ENCODE measurements at regions not wholly inside any gene's neighbourhood (a gene's known extent, or its start where the extent isn't known, plus 50 kb on each side); places are given as distances from the start of the nearest gene placed in this dataset.
"Not testable (repeated sequence)": the region's sequence is repeated elsewhere in the genome, so short reads cannot be mapped to it uniquely, and the experiment has no call there.

GRCh38 chr12:47340411-47341015 lies 260.8 kb upstream of the AMIGO2 start:
- no peak for DNase-seq

- no peak for DNase-seq
Measured at GRCh38 chr12:47337581-47337980, 257.8 kb upstream of the AMIGO2 start.

DNA sequence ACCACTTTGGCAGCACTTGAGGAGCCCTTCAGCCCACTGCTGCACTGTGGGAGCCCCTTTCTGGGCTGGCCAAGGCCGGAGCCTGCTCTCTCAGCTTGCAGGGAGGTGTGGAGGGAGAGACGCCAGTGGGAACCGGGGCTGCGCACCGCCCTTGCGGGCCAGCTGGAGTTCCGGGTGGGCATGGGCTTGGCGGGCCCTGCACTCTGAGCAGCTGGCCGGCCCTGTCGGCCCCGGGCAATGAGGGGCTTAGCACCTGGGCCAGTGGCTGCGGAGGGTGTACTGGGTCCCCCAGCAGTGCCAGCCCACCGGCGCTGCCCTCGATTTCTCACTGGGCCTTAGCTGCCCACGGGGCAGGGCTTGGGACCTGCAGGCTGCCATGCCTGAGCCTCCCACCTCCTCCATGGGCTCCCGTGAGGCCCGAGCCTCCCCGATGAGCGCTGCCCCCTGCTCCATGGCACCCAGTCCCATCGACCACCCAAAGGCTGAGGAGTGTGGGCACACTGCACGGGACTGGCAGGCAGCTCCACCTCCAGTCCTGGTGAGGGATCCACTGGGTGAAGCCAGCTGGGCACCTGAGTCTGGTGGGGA lies 253.6 kb upstream of the AMIGO2 start:
- DNase-seq: not testable (repeated sequence)

DNA sequence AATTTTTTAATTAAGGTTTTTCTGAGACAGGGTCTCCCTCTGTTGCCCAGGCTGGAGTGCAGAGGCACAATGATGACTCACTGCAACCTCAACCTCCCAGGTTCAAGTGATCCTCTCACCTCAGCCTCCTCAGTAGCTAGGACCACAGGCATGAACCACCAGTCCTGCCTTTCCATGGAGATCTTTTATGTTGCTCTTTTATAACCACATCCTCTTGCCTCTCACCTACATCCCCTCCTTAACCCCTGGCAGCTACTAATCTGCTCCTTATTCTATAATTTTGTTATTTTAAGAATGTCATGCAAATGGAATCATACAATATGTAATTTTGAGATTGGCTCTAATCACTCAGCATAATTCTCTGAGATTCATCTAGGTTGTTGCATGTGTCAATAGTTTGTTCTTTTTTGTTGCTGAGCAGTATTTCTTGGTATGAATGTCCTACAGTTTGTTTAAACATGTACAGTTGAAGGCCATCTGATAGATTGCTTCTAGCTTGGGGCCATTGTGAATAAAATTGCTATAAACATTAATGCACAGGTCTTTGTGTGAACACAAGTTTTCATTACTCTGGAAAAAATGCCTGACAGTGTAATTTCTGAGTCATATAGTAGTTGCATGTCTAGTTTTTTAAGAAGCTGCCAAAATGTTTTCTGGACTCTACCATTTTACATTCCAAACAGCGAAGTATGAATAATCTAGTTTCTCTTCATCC lies 249.2 kb upstream of the AMIGO2 start:
- DNase-seq: no peak

- no peak for DNase-seq
Measured at GRCh38 chr12:47326190-47326589, 246.4 kb upstream of the AMIGO2 start.

- DNase-seq: no peak
Measured at GRCh38 chr12:47323802-47324201, 244.0 kb upstream of the AMIGO2 start.

DNA sequence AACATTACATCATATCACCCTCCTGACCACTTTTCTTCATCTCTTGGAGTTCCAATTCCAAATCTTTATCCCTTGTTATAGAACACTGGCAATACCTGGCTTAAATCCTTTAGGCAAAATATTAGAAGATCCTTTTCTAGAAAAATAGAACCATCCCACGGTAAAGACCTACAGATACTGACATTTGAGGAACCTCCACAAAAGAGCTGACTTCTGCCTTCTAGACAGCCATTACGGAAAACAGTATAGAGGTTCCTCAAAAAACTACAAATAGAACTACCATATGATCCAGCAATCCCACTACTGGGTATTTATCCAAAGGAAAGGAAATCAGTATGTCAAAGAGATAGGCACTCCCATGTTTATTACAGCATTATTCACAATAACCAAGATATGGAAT lies 241.7 kb upstream of the AMIGO2 start:
- no peak for DNase-seq

DNA sequence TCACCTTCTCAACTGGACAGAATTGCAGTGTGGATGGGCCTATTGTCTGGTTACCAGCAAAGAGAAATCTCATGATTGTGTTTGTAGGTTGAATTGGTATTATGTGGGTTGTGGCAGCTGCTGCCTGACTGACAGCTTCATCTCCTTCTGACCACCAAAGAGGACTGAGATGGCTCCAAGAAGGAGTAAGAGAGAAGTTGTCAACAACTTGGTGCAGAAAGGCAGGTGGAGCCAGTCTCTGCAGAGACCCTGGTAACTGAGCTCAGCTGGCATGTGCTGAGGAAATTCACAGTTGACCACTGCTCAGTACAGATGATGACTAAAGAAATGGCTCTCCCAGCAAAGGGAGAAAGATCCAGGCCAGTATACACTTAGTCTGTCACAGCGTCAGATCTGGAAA lies 240.0 kb upstream of the AMIGO2 start:
- DNase-seq: no peak

DNA sequence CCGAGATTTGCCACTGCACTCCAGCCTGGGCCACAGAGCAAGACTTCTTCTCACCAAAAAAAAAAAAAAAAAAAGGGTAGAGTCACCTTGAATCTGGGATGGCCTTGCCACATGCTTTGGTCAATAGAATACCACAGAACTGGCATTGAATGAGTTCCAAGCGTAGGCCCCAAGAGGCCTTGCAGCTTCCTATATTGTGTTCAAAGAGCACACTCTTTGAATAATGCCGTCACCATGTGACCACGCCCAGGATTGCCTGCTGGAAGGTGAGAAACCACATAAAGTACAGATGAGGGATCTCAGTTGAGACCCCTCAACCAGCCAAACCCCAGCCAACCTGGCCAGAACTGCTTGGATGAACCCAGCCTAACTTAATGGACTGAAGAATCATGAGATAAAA lies 239.2 kb upstream of the AMIGO2 start:
- no peak for DNase-seq

- peak; percentile 10 for DNase-seq
Measured at GRCh38 chr12:47317175-47317915, 237.6 kb upstream of the AMIGO2 start.

- DNase-seq: no peak
Measured at GRCh38 chr12:47316609-47317049, 236.9 kb upstream of the AMIGO2 start.

GRCh38 chr12:47314996-47315395 lies 235.2 kb upstream of the AMIGO2 start:
- DNase-seq: no peak

DNA sequence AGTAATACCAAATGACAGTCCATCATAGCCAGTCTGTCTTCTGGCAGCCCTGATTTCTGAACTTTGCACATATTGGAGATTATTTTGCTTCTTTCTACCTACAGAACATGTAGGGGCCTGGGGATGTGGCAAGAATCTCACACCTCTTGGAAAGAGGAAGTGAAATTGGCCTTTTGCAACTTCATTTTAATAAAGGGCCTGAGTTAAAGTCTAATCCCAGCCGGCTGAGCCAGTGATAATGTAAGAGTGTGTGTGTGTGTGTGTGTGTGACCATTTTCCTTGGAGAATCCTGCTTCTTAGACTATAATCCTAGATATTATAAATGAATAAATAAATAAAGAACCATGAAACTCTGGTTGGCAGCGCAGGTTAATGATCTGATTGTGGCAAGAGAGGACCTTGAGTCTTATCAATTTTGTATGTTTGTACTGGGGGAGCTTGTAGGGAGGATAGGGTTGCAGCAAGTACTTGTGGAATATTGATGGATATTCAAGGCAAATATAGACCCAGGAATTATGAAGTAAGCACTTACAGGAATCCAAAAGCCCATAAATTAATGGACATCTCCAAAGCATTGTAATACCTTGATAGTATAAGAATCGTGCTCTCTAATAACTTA lies 233.2 kb upstream of the AMIGO2 start:
- DNase-seq: no peak

GRCh38 chr12:47312147-47312546 lies 232.4 kb upstream of the AMIGO2 start:
- DNase-seq: no peak

GRCh38 chr12:47311568-47311967 lies 231.8 kb upstream of the AMIGO2 start:
- DNase-seq: no peak

- no peak for DNase-seq
Measured at GRCh38 chr12:47311010-47311409, 231.3 kb upstream of the AMIGO2 start.

GRCh38 chr12:47308672-47309071 lies 228.9 kb upstream of the AMIGO2 start:
- DNase-seq: no peak

- peak; percentile 55 for DNase-seq
Measured at GRCh38 chr12:47307680-47308399, 228.1 kb upstream of the AMIGO2 start.

GRCh38 chr12:47306773-47307679 lies 227.3 kb upstream of the AMIGO2 start:
- DNase-seq: peak; percentile 68

- no peak for DNase-seq
Measured at GRCh38 chr12:47306130-47306529, 226.4 kb upstream of the AMIGO2 start.

DNA sequence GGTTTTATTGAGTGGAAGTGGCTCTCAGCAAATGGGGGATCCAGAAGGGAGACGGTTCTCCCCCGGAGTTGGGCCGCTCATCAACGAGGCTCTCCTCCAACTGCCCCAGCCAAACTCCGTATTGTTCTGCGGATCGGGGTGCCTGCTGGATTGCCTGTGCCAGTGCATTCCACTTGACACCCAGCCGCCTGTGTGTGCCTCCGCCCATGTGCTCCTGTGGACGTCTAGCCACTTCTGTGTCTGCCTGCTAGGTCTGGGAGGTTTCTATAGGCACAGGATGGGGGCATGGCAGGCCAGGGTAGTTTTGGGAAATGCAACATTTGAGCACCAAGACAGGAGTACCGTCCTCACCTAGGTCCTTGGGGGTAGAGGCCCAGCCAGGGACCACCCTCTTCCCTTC lies 225.7 kb upstream of the AMIGO2 start:
- no peak for DNase-seq

Data from activated naive CD4-positive, alpha-beta T cell treated with Interleukin-2 at 50 U/mL for 16 hours (primary cell).